DND-41 (cell line): ENCODE measurements at regions not wholly inside any gene's neighbourhood (a gene's known extent, or its start where the extent isn't known, plus 50 kb on each side); places are given as distances from the start of the nearest gene placed in this dataset.

Experiments used
- ATAC-seq: fragments of 200-7000 bp; cut with Tn5 transposase; 3 replicates; pipeline ENCODE4 v1.9.1; 2021; ENCODE audit warnings: low read depth; ENCODE audit not compliant: insufficient read depth
- DNase-seq: peaks from one replicate; pipeline ENCODE4 v3.0.0-alpha.2; 2020
- H2AFZ ChIP-seq: 2 replicates; pipeline ENCODE4 v1.6.0; 2012; ENCODE audit warnings: low read depth, low read length
- H3K27ac ChIP-seq: 2 replicates; pipeline ENCODE4 v1.5.1; 2012; ENCODE audit warnings: low read length, inconsistent platforms
- H3K27me3 ChIP-seq: fragments of 200-600 bp; sonication (generic); 2 replicates; pipeline ENCODE4 v1.6.0; 2012; ENCODE audit warnings: low read length, mild to moderate bottlenecking, inconsistent platforms; ENCODE audit not compliant: insufficient read depth, poor library complexity
- H3K36me3 ChIP-seq: 2 replicates; pipeline ENCODE4 v1.5.1; 2012; ENCODE audit warnings: low read length, inconsistent platforms; ENCODE audit not compliant: insufficient read depth
- H3K4me1 ChIP-seq: 2 replicates; pipeline ENCODE4 v1.5.1; 2012; ENCODE audit warnings: mild to moderate bottlenecking, low read length; ENCODE audit not compliant: insufficient read depth
- H3K4me2 ChIP-seq: 2 replicates; pipeline ENCODE4 v1.6.0; 2012; ENCODE audit warnings: mild to moderate bottlenecking, moderate library complexity, low read length, inconsistent platforms; ENCODE audit not compliant: insufficient read depth
- H3K4me3 ChIP-seq, 2 experiments: fragments of 200-600 bp in 1 of 2; shearing (Covaris generic) in 1 of 2; 2 replicates each; pipeline ENCODE4 v1.5.1; 2012 to 2016; ENCODE audit warnings: inconsistent platforms in 2 of 2, low read length in 2 of 2, mild to moderate bottlenecking in 2 of 2, low read depth in 1 of 2, moderate library complexity in 1 of 2
- H3K79me2 ChIP-seq: 2 replicates; pipeline ENCODE4 v1.6.0; 2012; ENCODE audit warnings: low read length, inconsistent platforms; ENCODE audit not compliant: insufficient read depth
- H3K9ac ChIP-seq: 2 replicates; pipeline ENCODE4 v1.6.0; 2012; ENCODE audit warnings: low read depth, mild to moderate bottlenecking, inconsistent platforms, low read length, moderate library complexity
- H3K9me3 ChIP-seq: 2 replicates; pipeline ENCODE4 v1.5.1; 2012; ENCODE audit warnings: low read length, moderate library complexity, mild to moderate bottlenecking, inconsistent platforms; ENCODE audit not compliant: insufficient read depth, severe bottlenecking
- H4K20me1 ChIP-seq: 2 replicates; pipeline ENCODE4 v1.6.0; 2012; ENCODE audit warnings: low read length; ENCODE audit not compliant: insufficient read depth
- CTCF ChIP-seq: IDR thresholded peaks from 2 replicates; pipeline ENCODE4 v1.5.1; 2012; ENCODE audit warnings: borderline replicate concordance, low read length, moderate library complexity, mild to moderate bottlenecking; ENCODE audit not compliant: poor library complexity, severe bottlenecking; ENCODE audit errors: extremely low read depth
- EZH2 ChIP-seq: IDR thresholded peaks from 3 replicates; pipeline ENCODE4 v1.6.1; 2012; ENCODE audit warnings: borderline replicate concordance, low read depth, mild to moderate bottlenecking, moderate library complexity, low read length, inconsistent platforms; ENCODE audit not compliant: severe bottlenecking

- H4K20me1 ChIP-seq, result no peaks in the 10 kb centered on the region
- H3K27ac ChIP-seq, result no peak overlapping the region
- TF ChIP-seq CTCF, result no peak
- TF ChIP-seq EZH2, result no peak
- no peaks in the 10 kb centered on the region for H3K36me3 ChIP-seq
- H3K4me3 ChIP-seq, result no peak overlapping the region
- ATAC-seq (no peak), DNase-seq (no peak)
- H3K27me3 ChIP-seq, result no peaks in the 10 kb centered on the region
- no peaks in the 10 kb centered on the region for H3K4me1 ChIP-seq
- no peak overlapping the region for H3K4me2 ChIP-seq
- no peaks in the 10 kb centered on the region for H3K9me3 ChIP-seq
- no peaks in the 10 kb centered on the region for H3K79me2 ChIP-seq
- no peak overlapping the region for H3K9ac ChIP-seq
- no peak overlapping the region for H2AFZ ChIP-seq
Measured at GRCh38 chr2:79387431-79387830, 125.4 kb upstream of the CTNNA2 start.

GRCh38 chr2:79383681-79384080 lies 129.2 kb upstream of the CTNNA2 start:
- Histone ChIP-seq H4K20me1 (no peaks in the 10 kb centered on the region), H3K4me3 (no peak overlapping the region), H3K36me3 (no peaks in the 10 kb centered on the region), H3K9me3 (no peaks in the 10 kb centered on the region), H3K4me2 (no peak overlapping the region), H2AFZ (no peak overlapping the region), H3K9ac (no peak overlapping the region), H3K27me3 (no peaks in the 10 kb centered on the region), H3K27ac (no peak overlapping the region), H3K4me1 (no peaks in the 10 kb centered on the region), H3K79me2 (no peaks in the 10 kb centered on the region)
- no peak for TF ChIP-seq CTCF
- TF ChIP-seq EZH2, result no peak
- no peak for ATAC-seq
- DNase-seq, result no peak

GRCh38 chr2:79375817-79376216 lies 137.0 kb upstream of the CTNNA2 start:
- Histone ChIP-seq H3K9me3 (no peaks in the 10 kb centered on the region), H3K4me3 (no peak overlapping the region), H3K9ac (no peak overlapping the region), H2AFZ (no peak overlapping the region), H3K27me3 (no peaks in the 10 kb centered on the region), H4K20me1 (no peaks in the 10 kb centered on the region), H3K4me1 (no peaks in the 10 kb centered on the region), H3K27ac (no peak overlapping the region), H3K79me2 (no peaks in the 10 kb centered on the region), H3K36me3 (no peaks in the 10 kb centered on the region), H3K4me2 (no peak overlapping the region)
- TF ChIP-seq CTCF (no peak), EZH2 (no peak)
- ATAC-seq (peak; percentile 81), DNase-seq (peak; percentile 4)
